ENCODE measurements at regions not wholly inside any gene's neighbourhood (a gene's known extent, or its start where the extent isn't known, plus 50 kb on each side); places are given as distances from the start of the nearest gene placed in this dataset.
"Not testable (repeated sequence)": the region's sequence is repeated elsewhere in the genome, so short reads cannot be mapped to it uniquely, and the experiment has no call there.

DNA sequence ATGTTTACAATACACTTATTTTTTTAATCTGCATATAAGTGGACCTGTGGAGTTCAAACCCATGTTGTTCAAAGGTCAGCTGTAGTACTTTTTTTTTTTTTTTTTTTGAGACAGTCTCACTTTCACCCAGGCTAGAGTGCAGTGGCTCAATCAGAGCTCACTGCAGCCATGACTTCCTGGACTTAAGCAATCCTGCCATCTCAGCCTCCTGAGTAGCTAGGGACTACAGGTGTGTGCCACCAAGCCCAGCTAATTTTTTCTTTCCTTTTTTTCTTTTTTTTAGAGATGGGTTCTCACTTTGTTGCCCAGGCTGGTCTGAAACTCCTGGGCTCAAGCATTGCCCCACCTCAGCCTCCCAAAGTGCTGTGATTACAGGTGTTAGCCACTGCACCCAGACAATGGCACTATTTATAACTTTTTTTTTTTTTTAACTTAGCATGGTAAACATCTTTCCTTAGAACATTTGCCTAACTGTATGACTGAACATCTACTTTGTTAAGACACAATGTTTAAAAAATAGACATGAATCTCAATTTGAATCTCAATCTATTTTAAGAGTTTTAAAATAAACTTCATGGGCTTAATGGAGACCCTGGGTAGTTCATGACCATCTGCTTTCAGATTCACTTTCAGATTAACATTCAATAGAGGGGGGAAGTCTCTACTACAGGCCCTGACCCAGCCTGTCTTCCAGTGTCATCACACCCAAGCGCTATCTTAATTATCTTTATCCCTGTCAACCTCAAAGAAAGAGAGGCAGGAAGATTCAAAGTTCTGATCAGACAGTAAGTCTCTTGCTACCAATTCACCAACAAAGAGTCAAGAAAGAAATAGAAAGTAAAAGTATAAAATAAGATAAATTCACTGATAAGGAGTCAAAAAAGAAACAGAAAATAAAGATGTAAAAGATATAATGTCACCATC, 97.7 kb upstream of the DOCK9 start:
- no peaks in the 10 kb centered on the region for H3K27me3 Mint-ChIP-seq
- peaks cover 19% of the 10 kb centered on the region for H3K36me3 Mint-ChIP-seq
- DNase-seq (ENCODE audit: low spot score in 2 of 2) (no peak), ATAC-seq (ENCODE audit: low read depth) (peak; percentile 85)
- H3K4me3 Mint-ChIP-seq, result no peak overlapping the region
- peaks cover 13% of the 10 kb centered on the region for H3K4me1 Mint-ChIP-seq
- H3K9me3 Mint-ChIP-seq, result peaks cover 5% of the 10 kb centered on the region
- no peak overlapping the region for H3K27ac Mint-ChIP-seq

DNA sequence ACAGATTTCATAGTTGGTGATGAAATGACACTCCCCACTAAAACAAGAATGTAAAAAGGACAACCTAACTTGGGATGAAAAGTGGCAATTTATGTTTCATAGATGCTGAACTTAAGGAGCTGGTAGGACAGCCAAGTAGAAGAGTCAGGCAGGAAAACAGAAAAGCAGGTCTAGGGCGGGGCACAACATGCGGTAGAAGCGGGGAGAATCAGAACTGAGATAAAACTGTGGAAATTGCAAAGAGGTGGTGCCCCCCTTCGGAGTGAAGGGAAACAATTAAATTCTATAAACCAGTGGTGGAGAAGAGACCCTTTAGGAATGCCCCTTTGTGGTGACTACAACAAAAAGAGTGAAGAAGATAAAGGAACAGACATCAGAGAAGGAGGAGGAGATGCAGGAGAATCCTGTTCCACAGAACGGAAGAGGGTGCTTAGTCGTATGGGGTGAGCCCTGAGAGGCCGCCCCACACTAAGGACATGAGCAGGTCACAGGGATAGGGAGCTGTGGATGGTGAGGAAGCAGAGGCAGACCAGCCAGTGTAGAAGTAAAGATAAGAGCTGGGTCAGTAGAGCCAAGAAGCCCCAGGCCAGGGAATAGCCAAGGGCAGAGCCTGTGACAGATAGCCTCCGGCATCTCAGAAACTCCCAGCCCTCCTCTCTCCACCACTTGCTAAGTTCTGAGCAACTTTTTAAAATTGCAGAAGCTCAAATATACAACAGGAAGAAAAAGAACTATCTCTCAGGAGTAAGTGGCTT, 100.3 kb upstream of the DOCK9 start:
- H3K27ac Mint-ChIP-seq, result no peak overlapping the region
- no peaks in the 10 kb centered on the region for H3K27me3 Mint-ChIP-seq
- no peak overlapping the region for H3K4me3 Mint-ChIP-seq
- ATAC-seq (ENCODE audit: low read depth), result no peak
- H3K9me3 Mint-ChIP-seq, result peaks cover 4% of the 10 kb centered on the region
- DNase-seq (ENCODE audit: low spot score in 2 of 2), result no peak
- H3K4me1 Mint-ChIP-seq, result peaks cover 13% of the 10 kb centered on the region
- H3K36me3 Mint-ChIP-seq, result peaks cover 12% of the 10 kb centered on the region

DNA sequence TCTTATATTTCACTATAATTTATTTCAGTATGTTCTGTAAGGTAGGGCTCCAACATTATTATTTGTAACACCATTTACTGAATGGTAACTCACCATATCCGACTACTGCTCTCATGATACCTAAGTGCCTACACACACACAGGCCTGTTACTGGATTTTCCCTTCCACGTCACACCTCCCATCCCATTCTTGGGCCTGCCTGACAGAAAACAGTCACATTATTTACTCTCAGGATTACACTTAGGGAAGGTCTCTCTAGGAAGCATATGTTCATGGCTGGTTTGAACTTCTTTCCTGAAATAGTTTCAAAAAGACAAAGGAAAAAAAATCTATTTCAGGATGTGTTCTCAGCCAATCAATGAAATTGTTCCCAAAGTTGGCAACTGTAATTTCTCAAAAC, 102.3 kb upstream of the DOCK9 start:
- H3K27me3 Mint-ChIP-seq, result no peaks in the 10 kb centered on the region
- H3K27ac Mint-ChIP-seq, result no peak overlapping the region
- DNase-seq (ENCODE audit: low spot score in 2 of 2), result no peak
- H3K4me1 Mint-ChIP-seq, result peaks cover 24% of the 10 kb centered on the region
- peaks cover 3% of the 10 kb centered on the region for H3K36me3 Mint-ChIP-seq
- no peak for ATAC-seq (ENCODE audit: low read depth)
- peaks cover 1% of the 10 kb centered on the region for H3K9me3 Mint-ChIP-seq
- H3K4me3 Mint-ChIP-seq, result no peak overlapping the region

DNA sequence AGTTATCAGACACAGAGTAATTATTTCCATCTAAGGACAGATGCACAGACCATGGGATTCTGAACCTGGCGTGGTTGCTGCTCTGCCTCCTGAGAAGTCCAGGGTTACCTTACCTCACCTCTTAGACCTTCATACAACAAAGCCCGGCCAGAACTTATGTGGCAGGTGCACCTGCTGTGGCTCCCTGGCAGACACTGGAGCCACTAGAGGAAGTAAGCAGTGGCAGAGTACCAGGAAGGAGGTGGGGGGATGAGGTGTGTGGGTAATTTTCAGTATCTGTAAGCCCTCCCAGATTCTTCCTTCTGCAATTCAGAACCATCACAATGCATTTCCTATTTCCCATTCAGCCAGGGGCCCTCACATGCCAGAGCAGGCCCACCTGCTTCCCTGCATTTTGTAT, 106.1 kb upstream of the DOCK9 start:
- no peak overlapping the region for H3K4me3 Mint-ChIP-seq
- no peaks in the 10 kb centered on the region for H3K9me3 Mint-ChIP-seq
- DNase-seq (ENCODE audit: low spot score in 2 of 2) (no peak), ATAC-seq (ENCODE audit: low read depth) (no peak)
- no peaks in the 10 kb centered on the region for H3K36me3 Mint-ChIP-seq
- peak overlapping the region; percentile 3 for H3K27ac Mint-ChIP-seq
- no peaks in the 10 kb centered on the region for H3K27me3 Mint-ChIP-seq
- H3K4me1 Mint-ChIP-seq, result peaks cover 21% of the 10 kb centered on the region

DNA sequence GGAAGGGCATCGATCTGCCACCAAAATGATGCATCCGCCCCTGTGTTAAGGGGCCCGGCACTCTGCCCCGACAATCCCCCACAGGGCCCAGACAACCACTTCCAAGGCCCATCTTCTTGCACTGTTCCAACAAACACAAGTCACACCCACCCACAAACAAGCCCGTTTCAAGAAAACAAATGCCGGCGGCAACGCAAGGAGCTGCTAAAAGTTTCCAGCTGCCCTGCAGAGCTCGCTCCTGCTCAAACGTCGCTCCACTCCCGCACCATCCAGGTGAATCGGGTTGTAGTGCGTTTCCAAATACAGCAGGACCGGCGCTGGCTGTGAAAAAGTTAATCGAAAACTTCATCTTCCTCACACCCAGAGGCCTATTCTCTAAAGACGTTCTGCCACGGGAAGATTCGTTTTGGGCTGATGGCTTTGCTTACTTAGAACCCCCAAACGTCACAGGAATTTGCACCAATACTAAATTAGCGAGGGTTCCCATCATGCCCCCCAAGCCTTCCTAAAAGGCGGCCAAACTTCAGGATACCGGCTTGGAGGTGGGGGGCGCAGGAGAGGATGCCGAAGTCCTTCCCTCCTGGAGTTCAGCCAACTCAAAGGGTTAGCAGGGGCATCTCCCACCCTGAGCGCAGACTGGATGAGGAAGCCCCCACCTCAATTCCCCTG, 107.4 kb upstream of the DOCK9 start:
- Mint-ChIP-seq H3K27me3 (no peaks in the 10 kb centered on the region), H3K36me3 (no peaks in the 10 kb centered on the region), H3K4me3 (peak overlapping the region; percentile 80), H3K27ac (peak overlapping the region; percentile 60), H3K4me1 (peaks cover 21% of the 10 kb centered on the region), H3K9me3 (no peaks in the 10 kb centered on the region)
- DNase-seq (ENCODE audit: low spot score in 2 of 2) (peak in 1 of 2 donors; percentile 2), ATAC-seq (ENCODE audit: low read depth) (no peak)

DNA sequence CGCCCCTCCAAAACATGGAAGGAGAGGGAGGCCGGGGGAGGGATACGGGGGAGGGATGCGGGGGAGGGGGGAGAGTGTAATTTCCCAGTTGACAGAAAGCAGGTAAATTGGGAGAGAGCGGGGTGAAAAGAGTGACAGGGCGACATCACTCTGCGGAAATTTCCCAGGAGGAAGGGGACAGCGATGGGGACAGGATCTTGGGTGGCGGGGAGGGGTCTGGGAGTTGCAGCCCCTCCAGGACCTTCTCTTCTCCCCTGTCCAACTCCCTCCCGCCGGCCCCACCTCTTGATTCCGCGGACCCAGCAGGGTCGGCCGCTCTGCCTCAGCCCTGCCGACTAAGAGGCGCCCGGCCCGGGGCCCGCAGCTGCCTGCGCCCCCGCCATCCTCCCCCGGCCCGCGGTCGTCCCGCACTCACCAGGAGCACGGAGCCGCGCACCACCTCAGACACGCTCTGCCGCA, 108.0 kb upstream of the DOCK9 start:
- Mint-ChIP-seq H3K9me3 (no peaks in the 10 kb centered on the region), H3K27me3 (no peaks in the 10 kb centered on the region), H3K36me3 (no peaks in the 10 kb centered on the region), H3K4me3 (peak overlapping the region; percentile 80), H3K4me1 (peaks cover 21% of the 10 kb centered on the region), H3K27ac (peak overlapping the region; percentile 60)
- peak in 1 of 2 donors; percentile 62 for DNase-seq (ENCODE audit: low spot score in 2 of 2)
- no peak for ATAC-seq (ENCODE audit: low read depth)

DNA sequence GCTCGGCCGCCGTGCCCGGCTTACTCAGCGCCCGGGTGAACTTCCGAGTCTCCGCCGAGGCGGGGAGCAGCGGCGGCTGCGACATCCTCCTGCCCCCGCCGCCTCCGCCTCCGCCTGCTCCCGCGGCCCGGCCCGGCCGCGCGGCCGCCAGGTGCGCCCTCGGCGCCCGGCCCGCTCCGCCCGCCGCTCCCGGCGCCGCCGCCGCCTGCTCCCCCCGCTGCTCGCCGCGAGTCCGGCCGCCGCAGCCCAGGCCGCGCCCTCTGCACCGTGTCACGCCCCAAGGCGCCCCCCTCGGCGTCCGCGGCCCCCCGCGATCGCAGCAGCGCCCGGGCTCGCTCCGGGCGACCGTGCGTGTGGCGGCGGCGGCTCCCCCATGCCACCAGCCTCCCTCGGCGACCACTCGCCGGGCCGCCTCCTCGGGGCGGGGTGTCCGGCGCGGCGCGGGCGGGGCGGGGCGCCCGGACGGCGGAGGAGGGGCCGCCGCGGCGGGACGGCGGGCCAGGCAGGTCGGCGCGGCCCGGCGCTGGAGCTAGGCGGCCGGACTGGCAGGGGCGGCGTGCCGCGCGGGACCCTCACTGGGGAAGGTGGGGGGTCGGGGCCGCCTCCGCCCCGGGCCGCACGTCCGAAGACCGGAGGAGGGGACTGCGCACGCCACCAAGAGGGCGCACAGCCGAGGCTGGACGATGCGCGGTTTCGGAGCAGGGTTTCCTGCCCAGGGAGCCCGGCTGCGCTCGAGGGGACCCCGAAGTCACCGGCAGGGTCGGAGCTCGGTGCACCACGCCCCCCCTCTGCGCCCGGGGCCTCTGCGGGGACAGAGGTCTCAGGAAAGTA, 108.6 kb upstream of the DOCK9 start:
- Mint-ChIP-seq H3K4me3 (peak overlapping the region; percentile 98), H3K27me3 (peaks cover 2% of the 10 kb centered on the region), H3K36me3 (no peaks in the 10 kb centered on the region), H3K27ac (peak overlapping the region; percentile 96), H3K4me1 (peaks cover 21% of the 10 kb centered on the region), H3K9me3 (no peaks in the 10 kb centered on the region)
- DNase-seq (ENCODE audit: low spot score in 2 of 2) (peak; percentile 57 to 69), ATAC-seq (ENCODE audit: low read depth) (peak; percentile 48)

DNA sequence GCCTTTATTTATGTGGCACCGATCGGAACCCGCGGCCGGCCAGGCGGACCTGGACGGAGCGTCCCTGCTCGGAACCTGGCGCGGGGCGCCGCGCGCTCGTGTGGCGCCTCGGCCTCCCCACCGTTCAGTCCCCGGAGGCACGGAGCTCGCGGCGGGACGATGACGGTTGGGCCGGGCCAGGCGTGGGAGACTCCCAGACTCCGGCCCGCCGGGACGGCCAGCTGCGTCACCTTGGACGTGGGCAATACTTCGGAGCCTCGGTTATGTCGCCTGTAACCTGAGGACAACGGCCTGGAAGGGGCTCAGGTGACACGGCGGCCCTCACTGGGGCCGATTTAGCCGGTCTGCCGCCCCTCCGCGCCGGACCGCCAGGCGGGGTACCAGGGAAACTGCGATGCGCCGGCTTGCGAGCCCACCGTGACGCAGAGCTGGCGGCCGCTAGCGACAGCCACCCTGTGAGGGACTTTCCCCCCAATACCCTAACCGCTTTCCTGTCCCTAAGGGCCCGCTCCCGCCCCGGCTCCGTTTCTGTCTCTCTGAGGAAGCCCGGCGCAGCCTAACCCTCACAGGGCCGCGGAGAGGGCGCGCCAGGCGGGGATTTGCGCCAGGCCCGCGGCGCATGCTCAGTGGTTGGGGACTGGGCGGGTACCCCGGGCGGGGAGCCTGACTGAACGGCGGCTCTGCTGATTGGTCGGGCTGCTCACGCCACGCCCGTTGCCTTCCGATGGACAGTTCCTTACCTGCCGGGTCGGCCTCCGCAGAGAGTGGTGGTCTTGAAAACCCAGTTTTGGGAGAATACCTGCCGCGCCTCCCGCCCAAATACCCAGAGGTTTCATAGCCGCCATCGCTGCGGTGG, 109.5 kb upstream of the DOCK9 start:
- peak overlapping the region; percentile 96 for H3K27ac Mint-ChIP-seq
- peak overlapping the region; percentile 98 for H3K4me3 Mint-ChIP-seq
- no peaks in the 10 kb centered on the region for H3K9me3 Mint-ChIP-seq
- no peaks in the 10 kb centered on the region for H3K36me3 Mint-ChIP-seq
- H3K27me3 Mint-ChIP-seq, result peaks cover 4% of the 10 kb centered on the region
- ATAC-seq (ENCODE audit: low read depth) (peak; percentile 71), DNase-seq (ENCODE audit: low spot score in 2 of 2) (peak; percentile 88 to 92)
- H3K4me1 Mint-ChIP-seq, result peaks cover 21% of the 10 kb centered on the region

DNA sequence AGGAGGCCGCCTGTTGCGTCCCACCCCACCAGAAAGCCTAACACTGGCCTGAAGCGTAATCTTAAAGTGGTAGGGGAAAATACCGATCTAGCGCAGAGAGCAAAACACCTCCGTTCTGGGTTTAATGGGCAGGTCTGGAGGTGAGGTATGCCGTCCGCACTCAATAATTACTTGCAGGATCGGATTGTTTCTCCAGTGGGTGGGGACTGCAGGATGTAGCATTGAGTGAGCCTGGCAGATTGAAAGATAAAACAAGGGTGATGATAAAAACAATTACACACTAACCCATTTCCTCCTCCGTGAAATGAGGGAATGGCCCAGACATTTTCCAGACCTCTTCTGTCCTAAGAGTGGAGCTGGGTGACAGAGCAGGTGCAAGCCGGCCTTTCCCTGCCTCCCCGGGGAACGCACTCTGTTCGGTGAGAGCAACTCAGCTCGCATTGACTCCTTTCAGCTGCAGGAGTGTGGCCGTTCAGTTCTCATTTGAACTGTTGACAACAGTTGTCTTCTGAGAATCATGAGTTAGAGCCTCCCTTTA, 110.2 kb upstream of the DOCK9 start:
- peaks cover 21% of the 10 kb centered on the region for H3K4me1 Mint-ChIP-seq
- H3K36me3 Mint-ChIP-seq, result no peaks in the 10 kb centered on the region
- DNase-seq (ENCODE audit: low spot score in 2 of 2) (peak in 1 of 2 donors; percentile 18), ATAC-seq (ENCODE audit: low read depth) (peak; percentile 34)
- H3K27me3 Mint-ChIP-seq, result peaks cover 4% of the 10 kb centered on the region
- H3K27ac Mint-ChIP-seq, result peak overlapping the region; percentile 96
- H3K9me3 Mint-ChIP-seq, result no peaks in the 10 kb centered on the region
- peak overlapping the region; percentile 98 for H3K4me3 Mint-ChIP-seq

DNA sequence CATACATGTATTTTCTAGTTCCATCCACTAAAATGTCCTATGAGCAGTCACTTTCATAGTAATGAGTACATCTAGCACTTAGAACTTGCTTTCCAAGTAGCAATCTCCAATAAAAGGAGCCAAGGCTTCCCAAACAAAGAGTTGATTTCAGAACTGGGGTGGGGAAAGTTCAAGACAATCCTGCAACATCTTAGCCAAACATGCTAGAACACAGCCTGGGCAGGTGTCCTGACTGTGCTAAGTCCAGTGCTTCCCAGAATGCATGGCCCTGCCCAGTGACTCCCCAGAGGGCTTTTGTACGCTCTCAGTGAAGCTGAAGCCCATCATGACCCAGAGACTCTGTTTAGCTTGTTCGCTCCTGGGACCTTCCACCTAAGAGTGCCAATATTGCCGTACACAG, 106.7 kb upstream of the UBAC2 start:
- ATAC-seq (ENCODE audit: low read depth), result no peak
- Mint-ChIP-seq H3K4me1 (no peaks in the 10 kb centered on the region), H3K4me3 (no peak overlapping the region), H3K27ac (no peak overlapping the region), H3K9me3 (no peaks in the 10 kb centered on the region), H3K27me3 (peaks cover 7% of the 10 kb centered on the region), H3K36me3 (no peaks in the 10 kb centered on the region)
- no peak for DNase-seq (ENCODE audit: low spot score in 2 of 2)

DNA sequence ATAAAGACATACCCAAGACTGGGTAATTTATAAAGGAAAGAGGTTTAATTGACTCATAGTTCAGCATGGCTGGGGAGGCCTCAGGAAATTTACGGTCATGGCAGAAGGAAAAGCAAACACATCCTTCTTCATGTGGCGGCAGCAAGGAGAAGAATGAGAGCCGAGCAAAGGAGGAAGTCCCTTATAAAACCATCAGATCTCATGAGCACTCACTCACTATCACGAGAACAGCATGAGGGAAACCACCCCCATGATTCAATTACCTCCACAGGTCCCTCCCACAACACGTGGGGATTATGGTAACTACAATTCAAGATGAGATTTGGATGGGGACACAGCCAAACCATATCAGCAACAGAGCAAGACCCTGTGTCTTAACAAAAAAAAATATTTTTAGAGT, 98.8 kb upstream of the UBAC2 start:
- not testable (repeated sequence) for H3K9me3 Mint-ChIP-seq; DNase-seq (ENCODE audit: low spot score in 2 of 2); H3K4me3 Mint-ChIP-seq; H3K27me3 Mint-ChIP-seq; H3K36me3 Mint-ChIP-seq; H3K4me1 Mint-ChIP-seq; H3K27ac Mint-ChIP-seq
- ATAC-seq (ENCODE audit: low read depth), result peak; percentile 45

DNA sequence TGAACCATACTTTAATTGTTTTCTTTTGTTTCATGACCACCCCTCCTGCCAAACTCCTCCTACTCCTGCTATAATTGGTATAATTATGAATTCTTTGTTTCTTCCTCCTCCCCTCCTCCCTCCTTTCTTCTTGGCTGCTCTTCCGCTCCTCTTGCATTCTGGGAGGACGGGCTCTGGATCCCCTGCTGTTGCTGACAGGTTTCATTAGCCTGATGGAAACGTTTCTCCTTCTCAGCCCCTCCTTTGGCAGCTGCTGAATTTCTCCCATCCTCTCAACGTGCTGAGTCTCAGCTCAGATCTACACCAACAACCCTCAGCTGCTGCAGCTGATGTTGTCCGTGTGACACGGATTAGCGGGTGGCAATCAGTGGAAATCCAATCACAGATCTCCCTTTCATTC, 97.1 kb upstream of the UBAC2 start:
- H3K9me3 Mint-ChIP-seq, result peaks cover 2% of the 10 kb centered on the region
- DNase-seq (ENCODE audit: low spot score in 2 of 2), result no peak
- ATAC-seq (ENCODE audit: low read depth), result no peak
- no peak overlapping the region for H3K4me3 Mint-ChIP-seq
- no peak overlapping the region for H3K27ac Mint-ChIP-seq
- H3K36me3 Mint-ChIP-seq, result no peaks in the 10 kb centered on the region
- H3K4me1 Mint-ChIP-seq, result no peaks in the 10 kb centered on the region
- H3K27me3 Mint-ChIP-seq, result peaks cover 11% of the 10 kb centered on the region
